Thyroid gland (tissue), 4 donors: ENCODE measurements at regions not wholly inside any gene's neighbourhood (a gene's known extent, or its start where the extent isn't known, plus 50 kb on each side); places are given as distances from the start of the nearest gene placed in this dataset.

Source experiments
- CTCF ChIP-seq, 6 experiments: fragments of 200-600 bp in 3 of 6; fragments of 450-650 bp in 3 of 6; sonication (generic) in 3 of 6; IDR thresholded peaks; one replicate each; pipeline ENCODE4 v1.5.1; 2016 to 2019; ENCODE audit warnings: antibody characterized with exemption in 6 of 6, mild to moderate bottlenecking in 2 of 6, inconsistent platforms in 1 of 6, moderate library complexity in 1 of 6
- POLR2A ChIP-seq, 2 donors: fragments of 450-650 bp; IDR thresholded peaks; one replicate each; pipeline ENCODE4 v1.6.1; 2017; ENCODE audit warnings: antibody characterized with exemption in 2 of 2, mild to moderate bottlenecking in 2 of 2, moderate library complexity in 1 of 2

DNA sequence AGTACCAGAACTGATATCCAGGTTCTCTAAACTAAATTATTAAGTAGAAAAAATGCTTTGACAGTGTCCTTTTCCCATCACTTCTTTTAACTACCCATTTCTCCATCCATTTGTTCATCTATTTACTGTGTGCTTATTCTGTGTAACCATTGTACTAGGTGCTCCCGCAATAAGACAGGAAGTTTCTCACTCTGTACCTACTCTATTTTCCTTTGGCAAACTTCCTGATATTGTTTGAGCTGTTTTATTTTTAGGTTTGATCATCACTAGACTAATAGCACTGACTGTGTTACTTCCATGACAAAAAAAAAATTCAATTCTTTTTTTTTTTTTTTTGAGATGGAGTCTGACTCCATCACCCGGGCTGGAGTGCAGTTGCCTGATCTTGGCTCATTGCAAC lies 102.5 kb upstream of the CASK start:
- TF ChIP-seq CTCF (IDR thresholded peaks at IDR 0.05) (no peak), POLR2A (IDR thresholded peaks at IDR 0.05) (no peak)
